ENCODE measurements at regions not wholly inside any gene's neighbourhood (a gene's known extent, or its start where the extent isn't known, plus 50 kb on each side); places are given as distances from the start of the nearest gene placed in this dataset.

DNA sequence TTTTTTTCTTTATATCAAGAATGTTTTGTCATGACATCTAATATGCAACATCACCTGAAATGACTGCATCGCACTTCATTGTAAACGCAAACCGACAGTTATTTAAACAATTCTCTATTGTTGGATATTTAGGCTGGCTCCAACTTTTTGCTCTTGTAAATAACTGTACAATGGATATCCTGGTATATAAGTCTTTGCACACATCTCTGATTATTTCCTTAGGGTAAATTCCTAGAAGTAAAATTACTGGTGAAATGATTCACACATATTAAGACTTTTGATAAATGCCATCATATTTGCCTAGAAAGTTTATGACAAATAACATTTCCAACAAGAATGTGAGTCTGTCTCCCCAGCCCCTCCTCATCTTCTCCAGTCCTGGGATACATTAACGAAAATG lies 154.7 kb downstream of the TFAP2C start:
- Histone ChIP-seq H3K9ac (ENCODE audit: low read length) (no peak overlapping the region), H3K27ac (ENCODE audit: low read length) (peak overlapping the region; percentile 26), H3F3A (ENCODE audit: low read length, unreplicated experiment) (peaks cover 7% of the 10 kb centered on the region), H3K4me3 (ENCODE audit: low read length) (no peak overlapping the region), H3K36me3 (ENCODE audit: low read depth, low read length) (no peaks in the 10 kb centered on the region), H3K79me2 (ENCODE audit: low read length) (no peaks in the 10 kb centered on the region), H3K9me2 (replicated peaks; ENCODE audit: low read length) (no peaks in the 10 kb centered on the region), H3K4me2 (ENCODE audit: low read length) (peak overlapping the region; percentile 36), H3K27me3 (ENCODE audit: low read length) (no peaks in the 10 kb centered on the region), H3K4me1 (ENCODE audit: insufficient read depth, low read length) (peaks cover 36% of the 10 kb centered on the region), H3K9me3 (ENCODE audit: low read length) (no peaks in the 10 kb centered on the region), H4K20me1 (ENCODE audit: low read length) (no peaks in the 10 kb centered on the region), H2AFZ (ENCODE audit: low read length) (no peak overlapping the region)
- ChIA-PET POLR2A (ENCODE audit: unreplicated experiment) (interaction anchor here (0.6 kb wide), 1 partner anchor 89 kb away, joined by 6 read pairs; no protein-coding TSS in a partner anchor), CTCF (interaction anchor here (0.6 kb wide), 1 partner anchor 148 kb away, joined by 4 read pairs; no protein-coding TSS in a partner anchor)
- no TSS peak for BruUV-seq (replicated peaks)
- DNase-seq = peak; percentile 86
- intact Hi-C loops (cut with micrococcal nuclease) = loop anchor here (1.0 kb wide), 1 partner anchor 149 kb away; no protein-coding TSS in a partner anchor
- ATAC-seq = peak; percentile 22
- no peak for TF ChIP-seq EZH2phosphoT487 (IDR thresholded peaks at IDR 0.05; ENCODE audit: borderline replicate concordance, low read length)
- TF ChIP-seq EZH2 (IDR thresholded peaks at IDR 0.05; ENCODE audit: low read length, unreplicated experiment) = no peak
- TF ChIP-seq, protein P1, sequence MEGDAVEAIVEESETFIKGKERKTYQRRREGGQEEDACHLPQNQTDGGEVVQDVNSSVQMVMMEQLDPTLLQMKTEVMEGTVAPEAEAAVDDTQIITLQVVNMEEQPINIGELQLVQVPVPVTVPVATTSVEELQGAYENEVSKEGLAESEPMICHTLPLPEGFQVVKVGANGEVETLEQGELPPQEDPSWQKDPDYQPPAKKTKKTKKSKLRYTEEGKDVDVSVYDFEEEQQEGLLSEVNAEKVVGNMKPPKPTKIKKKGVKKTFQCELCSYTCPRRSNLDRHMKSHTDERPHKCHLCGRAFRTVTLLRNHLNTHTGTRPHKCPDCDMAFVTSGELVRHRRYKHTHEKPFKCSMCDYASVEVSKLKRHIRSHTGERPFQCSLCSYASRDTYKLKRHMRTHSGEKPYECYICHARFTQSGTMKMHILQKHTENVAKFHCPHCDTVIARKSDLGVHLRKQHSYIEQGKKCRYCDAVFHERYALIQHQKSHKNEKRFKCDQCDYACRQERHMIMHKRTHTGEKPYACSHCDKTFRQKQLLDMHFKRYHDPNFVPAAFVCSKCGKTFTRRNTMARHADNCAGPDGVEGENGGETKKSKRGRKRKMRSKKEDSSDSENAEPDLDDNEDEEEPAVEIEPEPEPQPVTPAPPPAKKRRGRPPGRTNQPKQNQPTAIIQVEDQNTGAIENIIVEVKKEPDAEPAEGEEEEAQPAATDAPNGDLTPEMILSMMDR (conservative IDR thresholded peaks at IDR 0.05; ENCODE audit: low read depth, low read length) = no peak

DNA sequence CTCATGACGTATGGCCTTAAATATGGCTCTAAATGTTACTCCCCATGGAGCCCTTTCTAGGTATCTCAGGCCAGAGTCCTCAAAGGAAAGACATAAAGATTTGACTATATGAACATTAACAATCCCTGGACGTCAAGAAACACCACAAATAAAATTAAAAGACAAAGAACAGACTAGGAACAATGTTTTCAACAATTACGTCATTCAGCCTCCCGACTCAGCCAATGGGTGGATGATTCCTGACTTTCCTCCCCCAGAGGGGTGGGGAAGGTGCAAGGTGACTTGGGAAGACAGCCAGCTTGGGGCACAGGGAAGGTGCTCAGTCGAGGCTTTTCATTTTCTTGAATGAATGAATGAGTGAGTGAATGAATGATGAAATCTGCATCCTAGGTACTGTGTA lies 157.4 kb downstream of the TFAP2C start:
- no peak overlapping the region for H2AFZ ChIP-seq (ENCODE audit: low read length)
- no peaks in the 10 kb centered on the region for H4K20me1 ChIP-seq (ENCODE audit: low read length)
- H3K27me3 ChIP-seq (ENCODE audit: low read length) = no peaks in the 10 kb centered on the region
- TF ChIP-seq EZH2 (IDR thresholded peaks at IDR 0.05; ENCODE audit: low read length, unreplicated experiment) = no peak
- TF ChIP-seq, protein P1 (conservative IDR thresholded peaks at IDR 0.05; ENCODE audit: low read depth, low read length) = no peak
- no peak for TF ChIP-seq EZH2phosphoT487 (IDR thresholded peaks at IDR 0.05; ENCODE audit: borderline replicate concordance, low read length)
- intact Hi-C loops (cut with micrococcal nuclease) = loop anchor here (2.0 to 5.0 kb wide), 2 partner anchors 186 to 232 kb away; no protein-coding TSS in a partner anchor
- no peak overlapping the region for H3K4me3 ChIP-seq (ENCODE audit: low read length)
- no peak overlapping the region for H3K4me2 ChIP-seq (ENCODE audit: low read length)
- POLR2A ChIA-PET (ENCODE audit: unreplicated experiment) = no interaction called here
- no peaks in the 10 kb centered on the region for H3K79me2 ChIP-seq (ENCODE audit: low read length)
- no peaks in the 10 kb centered on the region for H3K9me2 ChIP-seq (replicated peaks; ENCODE audit: low read length)
- no peak overlapping the region for H3K9ac ChIP-seq (ENCODE audit: low read length)
- H3K9me3 ChIP-seq (ENCODE audit: low read length) = no peaks in the 10 kb centered on the region
- peaks cover 10% of the 10 kb centered on the region for H3F3A ChIP-seq (ENCODE audit: low read length, unreplicated experiment)
- no peaks in the 10 kb centered on the region for H3K36me3 ChIP-seq (ENCODE audit: low read depth, low read length)
- CTCF ChIA-PET = no interaction called here
- no peak for DNase-seq
- peaks cover 54% of the 10 kb centered on the region for H3K4me1 ChIP-seq (ENCODE audit: insufficient read depth, low read length)
- peak overlapping the region; percentile 12; the same call in 1 of the 2 replicates for H3K27ac ChIP-seq (ENCODE audit: low read length)
- BruUV-seq (replicated peaks) = no TSS peak
- ATAC-seq = no peak

DNA sequence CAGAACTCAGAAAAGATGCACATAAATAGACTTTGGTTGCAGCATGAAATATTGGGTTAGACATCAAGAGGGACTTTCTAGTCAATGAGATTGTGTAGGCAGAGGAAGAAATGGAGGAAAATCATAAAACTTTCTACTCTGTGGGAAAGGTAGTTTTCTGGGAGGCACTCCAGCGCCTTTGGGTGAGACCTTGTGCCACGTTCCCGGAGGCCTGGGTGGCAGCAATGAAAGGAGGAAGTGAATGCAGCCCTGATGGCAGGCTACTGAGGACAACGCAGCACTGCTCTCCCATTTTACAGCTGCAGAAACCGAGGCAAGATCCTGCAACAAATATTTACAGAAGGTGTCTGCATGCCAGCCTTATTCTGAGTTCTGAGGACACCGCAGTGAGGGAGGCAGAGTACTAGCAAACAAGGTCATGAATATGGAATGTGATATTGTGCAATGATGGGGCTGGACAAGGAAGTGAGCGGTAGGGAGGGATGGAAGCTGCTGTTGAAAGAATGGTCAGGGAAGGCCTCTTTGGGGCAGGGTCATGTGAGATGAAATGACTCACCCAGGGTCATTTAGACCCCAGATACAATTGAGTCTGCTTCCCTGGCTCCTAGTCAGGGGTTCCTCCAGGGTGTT lies 159.1 kb downstream of the TFAP2C start:
- Histone ChIP-seq H2AFZ (ENCODE audit: low read length) (no peak overlapping the region), H4K20me1 (ENCODE audit: low read length) (no peaks in the 10 kb centered on the region), H3K4me1 (ENCODE audit: insufficient read depth, low read length) (peaks cover 54% of the 10 kb centered on the region), H3K36me3 (ENCODE audit: low read depth, low read length) (no peaks in the 10 kb centered on the region), H3K27me3 (ENCODE audit: low read length) (no peaks in the 10 kb centered on the region), H3K4me2 (ENCODE audit: low read length) (peak overlapping the region; percentile 76), H3K9me3 (ENCODE audit: low read length) (no peaks in the 10 kb centered on the region), H3K27ac (ENCODE audit: low read length) (peak overlapping the region; percentile 98), H3K79me2 (ENCODE audit: low read length) (no peaks in the 10 kb centered on the region), H3K9me2 (replicated peaks; ENCODE audit: low read length) (no peaks in the 10 kb centered on the region), H3K4me3 (ENCODE audit: low read length) (peak overlapping the region; percentile 46), H3K9ac (ENCODE audit: low read length) (peak overlapping the region; percentile 91), H3F3A (ENCODE audit: low read length, unreplicated experiment) (peaks cover 10% of the 10 kb centered on the region)
- POLR2A ChIA-PET (ENCODE audit: unreplicated experiment) = interaction anchor here (0.8 to 0.9 kb wide), 2 partner anchors 125 to 158 kb away, joined by 3 to 7 read pairs; no protein-coding TSS in a partner anchor
- CTCF ChIA-PET = interaction anchor here (0.6 to 0.9 kb wide), 3 partner anchors 158 to 603 kb away, joined by 3 to 6 read pairs (median 3); no protein-coding TSS in a partner anchor
- intact Hi-C loops (cut with micrococcal nuclease) = loop anchor here (1.0 to 5.0 kb wide), 3 partner anchors 77 to 184 kb away; no protein-coding TSS in a partner anchor
- no peak for TF ChIP-seq EZH2 (IDR thresholded peaks at IDR 0.05; ENCODE audit: low read length, unreplicated experiment)
- TF ChIP-seq, protein P1 (conservative IDR thresholded peaks at IDR 0.05; ENCODE audit: low read depth, low read length) = no peak
- TF ChIP-seq EZH2phosphoT487 (IDR thresholded peaks at IDR 0.05; ENCODE audit: borderline replicate concordance, low read length) = no peak
- BruUV-seq (replicated peaks) = TSS peak; percentile 87
- ATAC-seq (peak; percentile 70), DNase-seq (peak; percentile 99)

All from PC-3 (cell line).